IgD-negative memory B cell (primary cell): ENCODE measurements at regions not wholly inside any gene's neighbourhood (a gene's known extent, or its start where the extent isn't known, plus 50 kb on each side); places are given as distances from the start of the nearest gene placed in this dataset.

Experiments used
- H3K27ac Mint-ChIP-seq, 3 donors: one replicate each; pipeline ENCODE4 v1.8.0; 2020 to 2022; ENCODE audit warnings: mild to moderate bottlenecking in 3 of 3, mixed read lengths in 3 of 3, moderate library complexity in 1 of 3
- H3K27me3 Mint-ChIP-seq: one replicate; pipeline ENCODE4 v1.8.0; 2021; ENCODE audit warnings: mixed read lengths
- H3K36me3 Mint-ChIP-seq: one replicate; pipeline ENCODE4 v1.8.0; 2020; ENCODE audit warnings: mild to moderate bottlenecking, mixed read lengths
- H3K4me1 Mint-ChIP-seq, 3 donors: one replicate each; pipeline ENCODE4 v1.8.0; 2020 to 2022; ENCODE audit warnings: mixed read lengths in 3 of 3, mild to moderate bottlenecking in 1 of 3
- H3K4me3 Mint-ChIP-seq, 4 donors: one replicate each; pipeline ENCODE4 v1.8.0; 2020 to 2022; ENCODE audit warnings: mild to moderate bottlenecking in 4 of 4, mixed read lengths in 4 of 4, moderate library complexity in 3 of 4
- H3K9me3 Mint-ChIP-seq, 3 donors: one replicate each; pipeline ENCODE4 v1.8.0; 2020 to 2021; ENCODE audit warnings: mixed read lengths in 3 of 3, mild to moderate bottlenecking in 1 of 3

GRCh38 chr2:19671311-19671710 is 230.5 kb downstream of the TTC32 start:
- peaks cover 4% of the 10 kb centered on the region for H3K27me3 Mint-ChIP-seq

GRCh38 chr2:19670303-19670702 is 231.5 kb downstream of the TTC32 start:
- Mint-ChIP-seq H3K4me3 (no peak overlapping the region), H3K9me3 (peaks cover 0 to 2% (median 0%) of the 10 kb centered on the region in 3 donors), H3K4me1 (no peaks in the 10 kb centered on the region), H3K27ac (no peak overlapping the region), H3K27me3 (peaks cover 4% of the 10 kb centered on the region), H3K36me3 (no peaks in the 10 kb centered on the region)

More at GRCh38 chr2:19671311-19671710, 230.5 kb downstream of the TTC32 start:
- Mint-ChIP-seq H3K36me3 (no peaks in the 10 kb centered on the region), H3K4me1 (no peaks in the 10 kb centered on the region), H3K4me3 (no peak overlapping the region), H3K9me3 (peaks cover 0 to 2% (median 0%) of the 10 kb centered on the region in 3 donors), H3K27ac (no peak overlapping the region)

- Mint-ChIP-seq H3K27ac (no peak overlapping the region), H3K4me1 (no peaks in the 10 kb centered on the region), H3K4me3 (no peak overlapping the region), H3K36me3 (no peaks in the 10 kb centered on the region), H3K27me3 (peaks cover 4% of the 10 kb centered on the region), H3K9me3 (peaks cover 0 to 2% (median 0%) of the 10 kb centered on the region in 3 donors)
Observed at GRCh38 chr2:19669559-19669958, 232.2 kb downstream of the TTC32 start.

- no peak overlapping the region for H3K4me3 Mint-ChIP-seq
- H3K27me3 Mint-ChIP-seq, result peaks cover 4% of the 10 kb centered on the region
- peaks cover 0 to 2% (median 0%) of the 10 kb centered on the region in 3 donors for H3K9me3 Mint-ChIP-seq
- H3K4me1 Mint-ChIP-seq, result no peaks in the 10 kb centered on the region
- no peak overlapping the region for H3K27ac Mint-ChIP-seq
- no peaks in the 10 kb centered on the region for H3K36me3 Mint-ChIP-seq
Observed at GRCh38 chr2:19669126-19669525, 232.7 kb downstream of the TTC32 start.

GRCh38 chr2:19667536-19667949 is 234.2 kb downstream of the TTC32 start:
- no peaks in the 10 kb centered on the region for H3K4me1 Mint-ChIP-seq
- H3K36me3 Mint-ChIP-seq, result no peaks in the 10 kb centered on the region
- H3K4me3 Mint-ChIP-seq, result no peak overlapping the region
- H3K27ac Mint-ChIP-seq, result no peak overlapping the region
- peaks cover 0 to 2% (median 0%) of the 10 kb centered on the region in 3 donors for H3K9me3 Mint-ChIP-seq
- H3K27me3 Mint-ChIP-seq, result no peaks in the 10 kb centered on the region

- no peak overlapping the region for H3K4me3 Mint-ChIP-seq
- no peaks in the 10 kb centered on the region for H3K27me3 Mint-ChIP-seq
- H3K9me3 Mint-ChIP-seq, result peaks cover 0 to 2% (median 0%) of the 10 kb centered on the region in 3 donors
- H3K27ac Mint-ChIP-seq, result no peak overlapping the region
- no peaks in the 10 kb centered on the region for H3K36me3 Mint-ChIP-seq
- H3K4me1 Mint-ChIP-seq, result no peaks in the 10 kb centered on the region
Observed at GRCh38 chr2:19667085-19667484, 234.7 kb downstream of the TTC32 start.

- peaks cover 0 to 2% (median 0%) of the 10 kb centered on the region in 3 donors for H3K9me3 Mint-ChIP-seq
- no peaks in the 10 kb centered on the region for H3K4me1 Mint-ChIP-seq
Observed at GRCh38 chr2:19664646-19665045, 237.1 kb downstream of the TTC32 start.

GRCh38 chr2:19659024-19659792 is 242.6 kb downstream of the TTC32 start:
- no peak overlapping the region for H3K4me3 Mint-ChIP-seq
- H3K27me3 Mint-ChIP-seq, result no peaks in the 10 kb centered on the region
- H3K4me1 Mint-ChIP-seq, result peaks cover 0 to 2% (median 0%) of the 10 kb centered on the region in 3 donors
- no peaks in the 10 kb centered on the region for H3K9me3 Mint-ChIP-seq
- H3K36me3 Mint-ChIP-seq, result no peaks in the 10 kb centered on the region
- no peak overlapping the region for H3K27ac Mint-ChIP-seq

More at GRCh38 chr2:19664646-19665045, 237.1 kb downstream of the TTC32 start:
- H3K36me3 Mint-ChIP-seq, result no peaks in the 10 kb centered on the region
- H3K27ac Mint-ChIP-seq, result no peak overlapping the region
- no peaks in the 10 kb centered on the region for H3K27me3 Mint-ChIP-seq
- H3K4me3 Mint-ChIP-seq, result peak overlapping the region in 1 of 4 donors; percentile 20

- Mint-ChIP-seq H3K27ac (no peak overlapping the region), H3K9me3 (no peaks in the 10 kb centered on the region), H3K27me3 (no peaks in the 10 kb centered on the region), H3K4me1 (peaks cover 0 to 2% (median 0%) of the 10 kb centered on the region in 3 donors), H3K4me3 (no peak overlapping the region), H3K36me3 (no peaks in the 10 kb centered on the region)
Observed at GRCh38 chr2:19656011-19656410, 245.8 kb downstream of the TTC32 start.

- Mint-ChIP-seq H3K9me3 (no peaks in the 10 kb centered on the region), H3K27me3 (no peaks in the 10 kb centered on the region), H3K36me3 (no peaks in the 10 kb centered on the region), H3K4me3 (no peak overlapping the region), H3K4me1 (peaks cover 0 to 2% (median 0%) of the 10 kb centered on the region in 3 donors), H3K27ac (no peak overlapping the region)
Observed at GRCh38 chr2:19654310-19655090, 247.3 kb downstream of the TTC32 start.

- Mint-ChIP-seq H3K36me3 (no peaks in the 10 kb centered on the region), H3K9me3 (no peaks in the 10 kb centered on the region), H3K4me3 (no peak overlapping the region), H3K27me3 (no peaks in the 10 kb centered on the region), H3K4me1 (peaks cover 0 to 2% (median 0%) of the 10 kb centered on the region in 3 donors), H3K27ac (no peak overlapping the region)
Observed at GRCh38 chr2:19653509-19653908, 248.3 kb downstream of the TTC32 start.

- Mint-ChIP-seq H3K4me3 (no peak overlapping the region), H3K36me3 (no peaks in the 10 kb centered on the region), H3K27me3 (no peaks in the 10 kb centered on the region), H3K4me1 (peaks cover 0 to 2% (median 0%) of the 10 kb centered on the region in 3 donors), H3K9me3 (no peaks in the 10 kb centered on the region), H3K27ac (no peak overlapping the region)
Observed at GRCh38 chr2:19652811-19653210, 249.0 kb downstream of the TTC32 start.

GRCh38 chr2:19651466-19651865 is 250.3 kb downstream of the TTC32 start:
- Mint-ChIP-seq H3K27me3 (no peaks in the 10 kb centered on the region), H3K4me1 (no peaks in the 10 kb centered on the region), H3K4me3 (no peak overlapping the region), H3K9me3 (peaks cover 0 to 3% (median 0%) of the 10 kb centered on the region in 3 donors), H3K27ac (no peak overlapping the region), H3K36me3 (no peaks in the 10 kb centered on the region)

- H3K4me3 Mint-ChIP-seq, result no peak overlapping the region
- peaks cover 0 to 3% (median 0%) of the 10 kb centered on the region in 3 donors for H3K9me3 Mint-ChIP-seq
- no peak overlapping the region for H3K27ac Mint-ChIP-seq
Observed at GRCh38 chr2:19649785-19650380, 251.9 kb downstream of the TTC32 start.

GRCh38 chr2:19649142-19649541 is 252.6 kb downstream of the TTC32 start:
- Mint-ChIP-seq H3K27me3 (peaks cover 2% of the 10 kb centered on the region), H3K36me3 (no peaks in the 10 kb centered on the region), H3K27ac (no peak overlapping the region), H3K4me1 (no peaks in the 10 kb centered on the region), H3K4me3 (peak overlapping the region in 1 of 4 donors; percentile 9), H3K9me3 (peaks cover 0 to 3% (median 0%) of the 10 kb centered on the region in 3 donors)

More at GRCh38 chr2:19649785-19650380, 251.9 kb downstream of the TTC32 start:
- H3K27me3 Mint-ChIP-seq, result no peaks in the 10 kb centered on the region
- no peaks in the 10 kb centered on the region for H3K36me3 Mint-ChIP-seq
- no peaks in the 10 kb centered on the region for H3K4me1 Mint-ChIP-seq
